GM13976 (cell line): ENCODE measurements at regions not wholly inside any gene's neighbourhood (a gene's known extent, or its start where the extent isn't known, plus 50 kb on each side); places are given as distances from the start of the nearest gene placed in this dataset.

Experiments used
- DNase-seq: peaks from one replicate; pipeline ENCODE4 v3.0.0; 2012; ENCODE audit warnings: low spot score
- CTCF ChIP-seq: IDR thresholded peaks from 2 replicates; pipeline ENCODE4 v1.5.1; 2012; ENCODE audit warnings: borderline replicate concordance, mild to moderate bottlenecking; ENCODE audit not compliant: insufficient read depth; ENCODE audit errors: extremely low read depth, missing control alignments, control extremely low read depth
- in situ Hi-C: fragments of 300-500 bp; cut with MboI; formaldehyde crosslinking; loops from one replicate; pipeline ENCODE4 v1.12.0; 2022; ENCODE audit warnings: low sequenced_read_pairs, mixed read lengths, inconsistent platforms; ENCODE audit not compliant: unreplicated experiment

- TF ChIP-seq CTCF: no peak
- DNase-seq: no peak
- in situ Hi-C loops: no loop called here
Observed at GRCh38 chr1:38133304-38133703, 86.7 kb upstream of the POU3F1 start.

- no peak for TF ChIP-seq CTCF
- in situ Hi-C loops: no loop called here
- DNase-seq: no peak
Observed at GRCh38 chr1:38132681-38133080, 86.1 kb upstream of the POU3F1 start.

- no peak for DNase-seq
- in situ Hi-C loops: no loop called here
- no peak for TF ChIP-seq CTCF
Observed at GRCh38 chr1:38131024-38131585, 84.5 kb upstream of the POU3F1 start.

GRCh38 chr1:38129971-38130370, 83.4 kb upstream of the POU3F1 start:
- DNase-seq: no peak
- TF ChIP-seq CTCF: no peak
- in situ Hi-C loops: no loop called here

GRCh38 chr1:38129473-38129872, 82.9 kb upstream of the POU3F1 start:
- in situ Hi-C loops: no loop called here
- no peak for DNase-seq
- no peak for TF ChIP-seq CTCF

GRCh38 chr1:38128926-38129453, 82.4 kb upstream of the POU3F1 start:
- DNase-seq: no peak
- TF ChIP-seq CTCF: no peak
- in situ Hi-C loops: no loop called here

GRCh38 chr1:38128511-38128910, 81.9 kb upstream of the POU3F1 start:
- DNase-seq: no peak
- in situ Hi-C loops: no loop called here
- no peak for TF ChIP-seq CTCF
